ENCODE measurements at regions not wholly inside any gene's neighbourhood (a gene's known extent, or its start where the extent isn't known, plus 50 kb on each side); places are given as distances from the start of the nearest gene placed in this dataset.

DNA sequence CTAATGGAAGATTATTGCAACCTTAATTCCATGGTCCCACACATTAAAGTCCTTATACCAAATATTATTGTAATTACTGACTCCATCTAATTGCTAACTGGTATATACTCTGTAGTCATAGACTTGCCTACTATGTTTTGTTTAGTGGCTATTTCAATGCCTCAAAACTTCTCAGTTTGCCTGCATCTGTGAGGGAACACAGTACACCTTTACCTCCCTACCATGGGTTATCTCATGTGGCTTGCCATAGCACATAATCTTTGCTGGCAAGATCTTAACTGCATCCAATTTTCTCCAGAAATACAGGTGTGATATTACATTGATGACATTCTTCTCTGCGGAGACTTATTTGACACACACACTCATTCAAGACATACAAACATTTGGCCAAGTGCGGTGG lies 107.1 kb upstream of the ZNF184 start:
- TF ChIP-seq CTCF (IDR thresholded peaks at IDR 0.05; ENCODE audit: low read depth, low read length, missing input control): no peak
- TF ChIP-seq, protein P1, sequence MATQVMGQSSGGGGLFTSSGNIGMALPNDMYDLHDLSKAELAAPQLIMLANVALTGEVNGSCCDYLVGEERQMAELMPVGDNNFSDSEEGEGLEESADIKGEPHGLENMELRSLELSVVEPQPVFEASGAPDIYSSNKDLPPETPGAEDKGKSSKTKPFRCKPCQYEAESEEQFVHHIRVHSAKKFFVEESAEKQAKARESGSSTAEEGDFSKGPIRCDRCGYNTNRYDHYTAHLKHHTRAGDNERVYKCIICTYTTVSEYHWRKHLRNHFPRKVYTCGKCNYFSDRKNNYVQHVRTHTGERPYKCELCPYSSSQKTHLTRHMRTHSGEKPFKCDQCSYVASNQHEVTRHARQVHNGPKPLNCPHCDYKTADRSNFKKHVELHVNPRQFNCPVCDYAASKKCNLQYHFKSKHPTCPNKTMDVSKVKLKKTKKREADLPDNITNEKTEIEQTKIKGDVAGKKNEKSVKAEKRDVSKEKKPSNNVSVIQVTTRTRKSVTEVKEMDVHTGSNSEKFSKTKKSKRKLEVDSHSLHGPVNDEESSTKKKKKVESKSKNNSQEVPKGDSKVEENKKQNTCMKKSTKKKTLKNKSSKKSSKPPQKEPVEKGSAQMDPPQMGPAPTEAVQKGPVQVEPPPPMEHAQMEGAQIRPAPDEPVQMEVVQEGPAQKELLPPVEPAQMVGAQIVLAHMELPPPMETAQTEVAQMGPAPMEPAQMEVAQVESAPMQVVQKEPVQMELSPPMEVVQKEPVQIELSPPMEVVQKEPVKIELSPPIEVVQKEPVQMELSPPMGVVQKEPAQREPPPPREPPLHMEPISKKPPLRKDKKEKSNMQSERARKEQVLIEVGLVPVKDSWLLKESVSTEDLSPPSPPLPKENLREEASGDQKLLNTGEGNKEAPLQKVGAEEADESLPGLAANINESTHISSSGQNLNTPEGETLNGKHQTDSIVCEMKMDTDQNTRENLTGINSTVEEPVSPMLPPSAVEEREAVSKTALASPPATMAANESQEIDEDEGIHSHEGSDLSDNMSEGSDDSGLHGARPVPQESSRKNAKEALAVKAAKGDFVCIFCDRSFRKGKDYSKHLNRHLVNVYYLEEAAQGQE (IDR thresholded peaks at IDR 0.05): no peak
